GM23338 (cell line): ENCODE measurements at regions not wholly inside any gene's neighbourhood (a gene's known extent, or its start where the extent isn't known, plus 50 kb on each side); places are given as distances from the start of the nearest gene placed in this dataset.
"Not testable (repeated sequence)": the region's sequence is repeated elsewhere in the genome, so short reads cannot be mapped to it uniquely, and the experiment has no call there.

ENCODE experiments used
- ATAC-seq: fragments of 200-7000 bp; cut with Tn5 transposase; 3 replicates; pipeline ENCODE4 v1.9.1; 2020
- DNase-seq: peaks from one replicate; pipeline ENCODE4 v3.0.0-alpha.2; 2015; ENCODE audit warnings: low spot score
- H2AFZ ChIP-seq: fragments of 200-600 bp; sonication (generic); 2 replicates; pipeline ENCODE4 v1.8.0; 2016; ENCODE audit warnings: antibody characterized with exemption, mild to moderate bottlenecking, moderate library complexity
- H3F3A ChIP-seq: fragments of 200-600 bp; sonication (generic); replicated peaks from 2 replicates; pipeline ENCODE4 v1.8.0; 2017; ENCODE audit warnings: antibody characterized with exemption, mixed run types, low read depth
- H3K27ac ChIP-seq: fragments of 200-600 bp; sonication (generic); 2 replicates; pipeline ENCODE4 v1.6.1; 2016; ENCODE audit warnings: low read depth
- H3K27me3 ChIP-seq: fragments of 200-600 bp; sonication (generic); 2 replicates; pipeline ENCODE4 v1.8.0; 2016; ENCODE audit warnings: mild to moderate bottlenecking, mixed run types, moderate library complexity; ENCODE audit not compliant: insufficient read depth
- H3K36me3 ChIP-seq: fragments of 200-600 bp; sonication (generic); 2 replicates; pipeline ENCODE4 v1.8.0; 2016; ENCODE audit warnings: mild to moderate bottlenecking; ENCODE audit not compliant: insufficient read depth
- H3K4me1 ChIP-seq: fragments of 200-600 bp; sonication (generic); 2 replicates; pipeline ENCODE4 v1.8.0; 2016; ENCODE audit warnings: mild to moderate bottlenecking, moderate library complexity; ENCODE audit not compliant: insufficient read depth
- H3K4me2 ChIP-seq: fragments of 200-600 bp; sonication (generic); 2 replicates; pipeline ENCODE4 v1.7.1; 2017; ENCODE audit warnings: mixed run types
- H3K4me3 ChIP-seq: fragments of 200-600 bp; sonication (generic); 2 replicates; pipeline ENCODE4 v1.6.1; 2016; ENCODE audit warnings: mixed run types
- H3K79me2 ChIP-seq: fragments of 200-600 bp; sonication (generic); replicated peaks from 2 replicates; pipeline ENCODE4 v1.8.0; 2017; ENCODE audit warnings: mild to moderate bottlenecking; ENCODE audit not compliant: insufficient read depth
- H3K9me2 ChIP-seq: fragments of 200-600 bp; sonication (generic); 2 replicates; pipeline ENCODE4 v1.8.0; 2017; ENCODE audit not compliant: insufficient read depth
- H4K20me1 ChIP-seq: fragments of 200-600 bp; sonication (generic); replicated peaks from 2 replicates; pipeline ENCODE4 v1.8.0; 2017; ENCODE audit warnings: mild to moderate bottlenecking; ENCODE audit not compliant: insufficient read depth
- H3K27ac Mint-ChIP-seq: 2 replicates; pipeline ENCODE4 v1.8.0; 2020; ENCODE audit warnings: inconsistent platforms, mild to moderate bottlenecking, moderate library complexity, mixed read lengths
- H3K27me3 Mint-ChIP-seq: 3 replicates; pipeline ENCODE4 v1.8.0; 2022; ENCODE audit warnings: low read depth, mild to moderate bottlenecking, moderate library complexity, mixed read lengths, inconsistent platforms; ENCODE audit not compliant: insufficient read depth, poor library complexity
- H3K36me3 Mint-ChIP-seq: 3 replicates; pipeline ENCODE4 v1.8.0; 2021; ENCODE audit warnings: low read depth, mild to moderate bottlenecking, inconsistent platforms, moderate library complexity, mixed read lengths
- H3K4me1 Mint-ChIP-seq: 3 replicates; pipeline ENCODE4 v1.8.0; 2020; ENCODE audit warnings: mild to moderate bottlenecking, inconsistent platforms, mixed read lengths
- H3K4me3 Mint-ChIP-seq: 3 replicates; pipeline ENCODE4 v1.8.0; 2021; ENCODE audit warnings: moderate library complexity, mild to moderate bottlenecking, inconsistent platforms, mixed read lengths
- H3K9me3 Mint-ChIP-seq: 3 replicates; pipeline ENCODE4 v1.8.0; 2020; ENCODE audit warnings: moderate library complexity, mild to moderate bottlenecking, inconsistent platforms, mixed read lengths
- CREB1 ChIP-seq: fragments of 250-450 bp; sonication (Bioruptor Pico); IDR thresholded peaks from 2 replicates; pipeline ENCODE4 v1.5.0; 2020; ENCODE audit warnings: low read depth, mild to moderate bottlenecking, moderate library complexity
- EZH2phosphoT487 ChIP-seq: fragments of 200-600 bp; sonication (generic); IDR thresholded peaks from one replicate; pipeline ENCODE4 v1.8.1; 2018; ENCODE audit warnings: antibody characterized with exemption; ENCODE audit not compliant: unreplicated experiment
- JUNB ChIP-seq: IDR thresholded peaks from one replicate; pipeline ENCODE4 v1.6.1; 2016; ENCODE audit warnings: antibody characterized with exemption; ENCODE audit not compliant: unreplicated experiment
- REST ChIP-seq: IDR thresholded peaks from one replicate; pipeline ENCODE4 v1.6.1; 2018; ENCODE audit warnings: antibody characterized with exemption; ENCODE audit not compliant: unreplicated experiment
- STAT1 ChIP-seq: IDR thresholded peaks from one replicate; pipeline ENCODE4 v1.6.1; 2016; ENCODE audit warnings: antibody characterized with exemption; ENCODE audit not compliant: unreplicated experiment
- ZNF114 ChIP-seq: fragments of 250-450 bp; sonication (Bioruptor Pico); IDR thresholded peaks from 2 replicates; pipeline ENCODE4 v1.5.0; 2020; ENCODE audit warnings: mild to moderate bottlenecking, moderate library complexity
- ZNF331 ChIP-seq: fragments of 250-450 bp; sonication (Bioruptor Pico); IDR thresholded peaks from 2 replicates; pipeline ENCODE4 v1.5.0; 2020; ENCODE audit warnings: low read depth, mild to moderate bottlenecking, moderate library complexity

DNA sequence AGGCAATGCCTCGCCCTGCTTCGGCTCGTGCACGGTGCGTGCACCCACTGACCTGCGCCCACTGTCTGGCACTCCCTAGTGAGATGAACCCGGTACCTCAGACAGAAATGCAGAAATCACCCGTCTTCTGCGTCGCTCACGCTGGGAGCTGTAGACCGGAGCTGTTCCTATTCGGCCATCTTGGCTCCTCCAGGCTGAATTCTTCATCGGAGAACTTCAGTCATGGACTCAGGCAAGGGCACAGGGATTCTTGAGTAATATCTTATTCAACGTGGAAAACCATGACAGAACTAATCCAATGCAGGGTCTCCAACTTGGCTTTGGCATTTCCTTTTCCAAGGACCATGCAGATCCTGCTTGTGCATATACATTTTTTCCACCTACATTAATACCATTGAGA is 190.7 kb downstream of the SH2D4B start:
- H3K27ac Mint-ChIP-seq, H3K4me1 Mint-ChIP-seq, H3K27ac ChIP-seq, H2AFZ ChIP-seq, H3K36me3 ChIP-seq, H3K4me2 ChIP-seq, H3F3A ChIP-seq, H3K79me2 ChIP-seq, ATAC-seq, H4K20me1 ChIP-seq, H3K4me3 ChIP-seq, H3K4me3 Mint-ChIP-seq, H3K4me1 ChIP-seq, H3K27me3 ChIP-seq, H3K27me3 Mint-ChIP-seq, DNase-seq: not testable (repeated sequence)
- peaks cover 13% of the 10 kb centered on the region; the same call in 2 of the 3 replicates for H3K9me3 Mint-ChIP-seq
- H3K36me3 Mint-ChIP-seq = peaks cover 21% of the 10 kb centered on the region
- peaks cover 34% of the 10 kb centered on the region for H3K9me2 ChIP-seq

DNA sequence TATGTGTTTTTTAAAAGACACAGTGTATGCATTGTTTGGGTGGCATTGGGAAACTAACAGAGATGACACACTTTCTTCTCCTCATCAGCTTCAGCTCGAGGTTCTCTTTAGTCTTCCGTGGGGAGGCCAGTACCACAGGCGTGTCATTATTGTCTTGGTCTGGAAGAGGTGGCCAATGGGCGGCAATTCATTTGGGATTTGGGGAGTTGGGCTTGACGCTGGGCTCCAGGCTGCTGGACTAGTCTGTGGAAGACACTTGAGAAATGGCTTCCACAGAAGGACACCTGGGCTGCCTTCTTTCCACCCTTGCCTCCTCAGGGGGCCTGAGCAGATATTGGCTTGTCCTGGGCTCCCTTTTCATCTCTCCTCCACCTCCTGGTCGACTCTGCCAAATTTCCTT is 192.2 kb downstream of the SH2D4B start:
- Histone ChIP-seq H3K4me3 (no peak overlapping the region), H3F3A (no peaks in the 10 kb centered on the region), H3K27ac (no peak overlapping the region), H3K36me3 (no peaks in the 10 kb centered on the region), H3K27me3 (no peaks in the 10 kb centered on the region), H4K20me1 (no peaks in the 10 kb centered on the region), H3K4me1 (peaks cover 8% of the 10 kb centered on the region; the same call in 1 of the 2 replicates), H3K9me2 (peaks cover 34% of the 10 kb centered on the region), H2AFZ (no peak overlapping the region), H3K4me2 (no peak overlapping the region), H3K79me2 (no peaks in the 10 kb centered on the region)
- no peak for DNase-seq
- TF ChIP-seq REST (no peak), CREB1 (CRISPR knock-in tag) (no peak), ZNF114 (CRISPR knock-in tag) (no peak), STAT1 (no peak)
- ATAC-seq = no peak
- no peak overlapping the region for H3K4me3 Mint-ChIP-seq
- H3K27me3 Mint-ChIP-seq = no peaks in the 10 kb centered on the region
- H3K9me3 Mint-ChIP-seq = peaks cover 13% of the 10 kb centered on the region; the same call in 2 of the 3 replicates
- peaks cover 6% of the 10 kb centered on the region; the same call in 2 of the 3 replicates for H3K4me1 Mint-ChIP-seq
- no peak overlapping the region for H3K27ac Mint-ChIP-seq
- H3K36me3 Mint-ChIP-seq = peaks cover 21% of the 10 kb centered on the region

DNA sequence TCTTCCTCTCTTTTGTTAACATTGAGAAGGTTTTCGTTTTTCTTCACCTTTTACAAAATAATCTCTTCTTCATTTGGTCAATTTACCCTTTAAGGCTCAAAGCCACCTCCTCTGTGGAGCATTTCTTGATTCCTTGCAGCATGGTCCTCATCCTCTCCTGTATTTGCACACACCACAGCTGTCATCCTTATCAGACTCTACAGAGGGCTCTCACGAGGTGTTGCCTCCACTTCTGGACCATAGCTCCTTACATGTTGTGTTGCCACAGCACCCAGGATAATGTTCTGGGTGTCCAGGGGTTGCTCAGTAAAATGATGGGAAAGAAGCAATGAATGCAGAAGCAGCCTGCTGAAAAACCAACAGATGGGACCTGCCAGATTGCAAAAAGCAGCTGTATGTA is 192.8 kb downstream of the SH2D4B start:
- ATAC-seq = no peak
- Histone ChIP-seq H3K4me2 (no peak overlapping the region), H3K27me3 (no peaks in the 10 kb centered on the region), H3K4me3 (no peak overlapping the region), H3K4me1 (peaks cover 9% of the 10 kb centered on the region), H3K36me3 (no peaks in the 10 kb centered on the region), H3K27ac (no peak overlapping the region), H3F3A (no peaks in the 10 kb centered on the region), H2AFZ (no peak overlapping the region), H3K79me2 (no peaks in the 10 kb centered on the region), H4K20me1 (no peaks in the 10 kb centered on the region), H3K9me2 (peaks cover 34% of the 10 kb centered on the region)
- no peak for DNase-seq
- Mint-ChIP-seq H3K9me3 (peaks cover 12% of the 10 kb centered on the region; the same call in 2 of the 3 replicates), H3K27ac (no peak overlapping the region), H3K36me3 (peaks cover 21% of the 10 kb centered on the region), H3K4me3 (no peak overlapping the region), H3K4me1 (peaks cover 6% of the 10 kb centered on the region; the same call in 2 of the 3 replicates), H3K27me3 (no peaks in the 10 kb centered on the region)
- no peak for TF ChIP-seq ZNF114 (CRISPR knock-in tag)
- TF ChIP-seq ZNF331 (CRISPR knock-in tag) = no peak
- no peak for TF ChIP-seq JUNB
- no peak for TF ChIP-seq EZH2phosphoT487
- no peak for TF ChIP-seq CREB1 (CRISPR knock-in tag)
